Activated CD4-positive, alpha-beta memory T cell treated with anti-CD3 and anti-CD28 coated beads for 36 hours (primary cell): ENCODE measurements at regions not wholly inside any gene's neighbourhood (a gene's known extent, or its start where the extent isn't known, plus 50 kb on each side); places are given as distances from the start of the nearest gene placed in this dataset.

Source experiments
- CTCF ChIA-PET: fragments of 350-600 bp; sonication (Branson Sonifier 250); formaldehyde crosslinking; loops from one replicate; lab custom pipeline; 2021; ENCODE audit warnings: antibody characterized with exemption, inconsistent platforms; lab: Charles Lee
- POLR2A ChIA-PET: fragments of 350-600 bp; sonication (Branson Sonifier 250); formaldehyde crosslinking; loops from one replicate; lab custom pipeline; 2021; ENCODE audit warnings: antibody characterized with exemption; lab: Charles Lee
- DNase-seq: peaks from one replicate; pipeline ENCODE4 v3.0.0-alpha.2; 2020
- H3K27ac Mint-ChIP-seq: one replicate; pipeline ENCODE4 v1.8.0; 2021; ENCODE audit warnings: mixed read lengths
- H3K27me3 Mint-ChIP-seq: one replicate; pipeline ENCODE4 v1.8.0; 2021; ENCODE audit warnings: mixed read lengths
- H3K36me3 Mint-ChIP-seq: one replicate; pipeline ENCODE4 v1.8.0; 2021; ENCODE audit warnings: mixed read lengths
- H3K4me1 Mint-ChIP-seq: one replicate; pipeline ENCODE4 v1.8.0; 2021; ENCODE audit warnings: low read depth, mixed read lengths
- H3K4me3 Mint-ChIP-seq: one replicate; pipeline ENCODE4 v1.8.0; 2021; ENCODE audit warnings: mild to moderate bottlenecking, mixed read lengths
- H3K9me3 Mint-ChIP-seq: one replicate; pipeline ENCODE4 v1.8.0; 2021; ENCODE audit warnings: mixed read lengths
- intact Hi-C: fragments of 100-400 bp; cut with micrococcal nuclease; formaldehyde crosslinking; loops from one replicate; pipeline ENCODE4 v1.15.1; 2023

DNA sequence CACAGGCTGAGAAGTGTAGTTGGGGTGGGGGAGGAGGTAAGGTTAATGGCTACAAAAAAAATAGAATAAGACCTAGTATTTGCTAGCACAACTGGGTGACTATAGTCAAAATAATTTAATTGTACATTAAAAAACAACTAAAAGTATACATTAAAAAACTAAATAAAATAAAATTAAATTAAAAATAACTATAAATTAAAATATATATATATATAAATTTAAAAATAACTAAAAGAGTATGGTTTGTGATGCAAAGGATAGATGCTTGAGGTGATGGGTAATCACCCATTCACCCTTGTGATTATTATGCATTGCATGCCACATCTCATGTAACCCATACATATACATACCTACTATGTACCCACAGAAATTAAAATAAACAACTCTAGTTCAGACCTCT lies 762.5 kb downstream of the SORCS1 start:
- Mint-ChIP-seq H3K27ac (no peak overlapping the region), H3K4me1 (no peaks in the 10 kb centered on the region), H3K4me3 (no peak overlapping the region), H3K36me3 (no peaks in the 10 kb centered on the region), H3K27me3 (no peaks in the 10 kb centered on the region), H3K9me3 (peaks cover 6% of the 10 kb centered on the region)
- CTCF ChIA-PET: no interaction called here
- POLR2A ChIA-PET: no interaction called here
- DNase-seq: no peak
- intact Hi-C loops: no loop called here

DNA sequence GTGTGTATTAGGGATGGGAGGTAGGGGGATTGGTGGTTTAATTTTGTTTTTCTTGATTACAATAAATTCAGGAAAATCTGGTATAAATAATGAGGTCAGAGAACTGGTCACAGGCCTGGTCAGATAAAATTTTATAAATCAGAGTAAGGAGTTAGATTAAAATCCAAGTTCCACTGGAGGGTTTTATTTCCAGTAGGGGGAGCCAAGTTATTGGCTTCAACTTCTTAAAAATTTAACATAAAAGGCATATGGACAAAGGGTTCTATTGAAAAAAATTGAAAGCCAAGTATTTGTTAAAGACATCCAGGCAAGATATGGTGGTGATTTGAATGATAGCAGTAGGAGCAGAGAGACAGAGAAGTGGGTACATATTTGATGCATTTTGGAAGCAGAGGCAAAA lies 763.3 kb downstream of the SORCS1 start:
- no peak overlapping the region for H3K4me3 Mint-ChIP-seq
- ChIA-PET CTCF (no interaction called here), POLR2A (no interaction called here)
- H3K36me3 Mint-ChIP-seq: no peaks in the 10 kb centered on the region
- H3K4me1 Mint-ChIP-seq: no peaks in the 10 kb centered on the region
- no peaks in the 10 kb centered on the region for H3K27me3 Mint-ChIP-seq
- no peak for DNase-seq
- intact Hi-C loops: no loop called here
- H3K27ac Mint-ChIP-seq: no peak overlapping the region
- peaks cover 6% of the 10 kb centered on the region for H3K9me3 Mint-ChIP-seq

DNA sequence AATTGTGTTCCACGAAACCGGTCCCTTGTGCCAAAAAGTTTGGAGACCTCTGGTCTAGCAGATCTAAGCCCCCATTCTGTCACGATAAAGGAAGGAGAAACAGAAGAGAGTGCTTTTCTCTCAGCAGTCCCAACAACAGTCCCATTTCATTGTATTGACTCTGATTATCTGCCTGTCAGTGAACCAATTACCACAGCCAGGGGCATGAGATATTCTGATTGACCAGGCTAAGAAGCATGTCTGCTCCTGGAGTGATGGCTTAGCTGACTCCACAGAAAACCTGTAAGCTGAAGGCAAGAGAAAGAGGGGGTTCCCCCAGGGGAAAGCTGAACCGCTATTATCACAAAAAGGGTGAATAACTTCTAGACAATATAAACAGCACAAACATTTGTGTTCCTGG lies 765.4 kb downstream of the SORCS1 start:
- ChIA-PET CTCF (no interaction called here), POLR2A (no interaction called here)
- peaks cover 7% of the 10 kb centered on the region for H3K9me3 Mint-ChIP-seq
- intact Hi-C loops: no loop called here
- no peak overlapping the region for H3K27ac Mint-ChIP-seq
- H3K4me3 Mint-ChIP-seq: no peak overlapping the region
- no peak for DNase-seq
- no peaks in the 10 kb centered on the region for H3K27me3 Mint-ChIP-seq
- no peaks in the 10 kb centered on the region for H3K4me1 Mint-ChIP-seq
- H3K36me3 Mint-ChIP-seq: no peaks in the 10 kb centered on the region

DNA sequence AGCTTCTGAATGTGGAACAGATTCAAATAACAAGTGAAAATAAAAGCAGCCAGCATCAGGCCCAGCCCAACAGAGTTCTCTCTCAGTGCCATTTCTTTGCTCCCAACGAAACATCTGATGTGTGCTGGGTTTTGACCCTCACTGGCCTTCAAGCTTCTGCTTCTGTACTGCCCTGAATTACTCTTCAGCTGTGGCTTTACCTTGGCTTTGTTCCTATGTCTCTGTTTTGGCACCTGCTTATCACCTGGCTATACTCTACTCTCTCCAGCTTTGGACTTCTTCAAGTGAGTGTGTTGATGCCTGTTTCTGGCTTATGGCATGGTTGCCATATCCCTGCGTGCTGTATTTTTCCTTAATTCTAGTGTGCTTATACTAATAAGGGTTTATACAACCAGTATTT lies 768.3 kb downstream of the SORCS1 start:
- no peak for DNase-seq
- H3K9me3 Mint-ChIP-seq: peaks cover 9% of the 10 kb centered on the region
- POLR2A ChIA-PET: no interaction called here
- H3K4me3 Mint-ChIP-seq: no peak overlapping the region
- H3K36me3 Mint-ChIP-seq: no peaks in the 10 kb centered on the region
- no peaks in the 10 kb centered on the region for H3K4me1 Mint-ChIP-seq
- intact Hi-C loops: no loop called here
- CTCF ChIA-PET: no interaction called here
- H3K27me3 Mint-ChIP-seq: no peaks in the 10 kb centered on the region
- H3K27ac Mint-ChIP-seq: no peak overlapping the region

DNA sequence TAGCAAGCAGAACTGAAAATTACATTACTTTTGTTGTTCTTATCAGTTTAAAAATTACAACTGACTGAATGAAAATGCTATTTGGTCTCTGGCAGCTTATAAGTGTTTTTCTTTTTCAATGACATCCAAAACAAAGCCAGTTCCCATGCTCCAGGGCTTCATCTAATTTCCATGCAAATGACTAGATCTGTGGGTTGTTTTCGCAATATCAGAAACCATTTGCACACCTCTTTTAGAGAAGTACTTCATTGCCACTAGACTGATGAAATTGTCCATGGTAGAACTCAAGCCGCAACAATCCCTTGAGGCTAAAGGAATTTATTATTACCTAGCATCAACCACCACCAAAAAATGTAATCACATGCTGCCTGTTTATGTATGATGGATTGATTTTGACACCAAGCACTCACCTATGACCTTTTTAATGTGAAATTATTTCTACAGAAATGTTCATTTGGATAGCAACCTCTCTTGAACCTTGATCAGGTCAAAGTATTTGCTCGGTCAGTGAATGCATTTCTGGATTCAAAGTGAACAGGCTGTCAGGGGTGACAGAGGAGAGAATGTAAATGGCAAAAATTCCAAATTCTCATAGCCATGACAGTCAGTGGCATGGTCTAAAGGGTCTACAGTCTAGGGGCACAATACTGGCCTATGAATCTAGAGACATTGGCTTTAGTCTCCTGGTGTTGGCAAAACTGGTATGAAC lies 769.3 kb downstream of the SORCS1 start:
- CTCF ChIA-PET: no interaction called here
- Mint-ChIP-seq H3K4me1 (no peaks in the 10 kb centered on the region), H3K27me3 (no peaks in the 10 kb centered on the region), H3K27ac (no peak overlapping the region), H3K9me3 (peaks cover 7% of the 10 kb centered on the region), H3K36me3 (no peaks in the 10 kb centered on the region), H3K4me3 (no peak overlapping the region)
- no peak for DNase-seq
- intact Hi-C loops: no loop called here
- POLR2A ChIA-PET: no interaction called here

DNA sequence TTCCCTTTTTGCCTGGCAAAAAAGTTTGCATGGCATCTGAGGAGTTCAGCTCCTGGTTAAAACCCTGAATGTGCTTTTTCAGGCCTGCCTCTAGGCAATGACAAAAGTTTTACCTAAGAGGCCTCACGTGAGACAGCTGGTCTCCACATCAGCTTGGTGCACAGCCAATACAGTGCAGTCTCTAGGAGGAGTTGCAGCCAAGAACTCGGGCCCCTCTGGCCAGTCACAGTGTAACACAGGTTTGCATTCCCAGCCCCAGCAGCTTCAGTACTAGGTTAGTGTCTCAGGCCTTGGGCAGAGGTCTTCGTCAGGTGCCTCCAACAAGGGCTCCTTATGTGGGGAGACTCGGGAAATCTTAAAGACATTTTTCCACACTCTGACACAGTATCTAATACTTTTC lies 771.7 kb downstream of the SORCS1 start:
- ChIA-PET POLR2A (no interaction called here), CTCF (no interaction called here)
- intact Hi-C loops: no loop called here
- no peak overlapping the region for H3K27ac Mint-ChIP-seq
- H3K36me3 Mint-ChIP-seq: no peaks in the 10 kb centered on the region
- H3K4me3 Mint-ChIP-seq: no peak overlapping the region
- no peak for DNase-seq
- H3K9me3 Mint-ChIP-seq: peaks cover 6% of the 10 kb centered on the region
- H3K27me3 Mint-ChIP-seq: no peaks in the 10 kb centered on the region
- H3K4me1 Mint-ChIP-seq: no peaks in the 10 kb centered on the region

DNA sequence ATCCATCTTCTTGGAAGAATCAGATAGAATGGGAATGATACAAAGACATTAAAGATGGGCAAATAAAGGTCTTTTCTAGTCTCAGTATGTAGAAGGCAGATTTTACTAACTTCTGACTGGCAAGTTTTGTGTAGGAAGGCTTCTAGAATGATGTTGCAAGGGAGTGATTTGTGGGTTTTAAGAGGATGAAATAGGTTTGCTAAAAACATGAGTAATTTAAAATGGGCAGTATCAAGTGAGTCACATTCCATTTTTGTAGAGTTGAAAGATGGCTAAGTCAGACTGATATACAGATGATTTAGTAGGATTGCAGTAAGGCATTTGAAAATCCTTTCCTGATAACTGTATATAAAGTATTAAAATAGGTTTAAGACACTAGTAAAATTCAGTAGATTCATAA lies 777.4 kb downstream of the SORCS1 start:
- no peak for DNase-seq
- intact Hi-C loops: no loop called here
- POLR2A ChIA-PET: no interaction called here
- H3K27ac Mint-ChIP-seq: no peak overlapping the region
- H3K27me3 Mint-ChIP-seq: no peaks in the 10 kb centered on the region
- peaks cover 12% of the 10 kb centered on the region for H3K9me3 Mint-ChIP-seq
- H3K4me3 Mint-ChIP-seq: no peak overlapping the region
- CTCF ChIA-PET: interaction anchor here (0.7 kb wide), 1 partner anchor 1105 kb away, joined by 3 read pairs; no protein-coding TSS in a partner anchor
- no peaks in the 10 kb centered on the region for H3K36me3 Mint-ChIP-seq
- no peaks in the 10 kb centered on the region for H3K4me1 Mint-ChIP-seq

DNA sequence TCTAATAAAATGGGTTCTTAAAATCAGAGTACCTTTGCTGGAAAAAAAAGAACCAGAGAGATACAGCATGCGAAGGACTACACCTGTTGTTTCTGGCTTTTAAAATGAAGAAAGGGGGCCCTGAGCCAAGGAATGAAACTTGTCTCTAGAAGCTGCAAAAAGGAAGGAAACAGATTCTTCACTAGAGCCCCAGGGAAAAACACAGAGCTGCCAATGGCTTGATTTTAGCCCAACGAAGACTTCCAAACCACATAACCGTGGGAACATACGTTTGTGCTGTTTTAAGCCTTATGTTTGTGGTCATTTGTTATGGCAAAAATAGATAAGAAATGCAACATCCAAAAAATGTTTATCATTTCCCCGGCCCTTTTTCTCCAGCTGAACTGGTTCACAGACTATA lies 780.0 kb downstream of the SORCS1 start:
- Mint-ChIP-seq H3K27me3 (no peaks in the 10 kb centered on the region), H3K4me3 (no peak overlapping the region), H3K9me3 (peaks cover 23% of the 10 kb centered on the region), H3K4me1 (no peaks in the 10 kb centered on the region), H3K36me3 (no peaks in the 10 kb centered on the region), H3K27ac (no peak overlapping the region)
- intact Hi-C loops: no loop called here
- CTCF ChIA-PET: no interaction called here
- DNase-seq: no peak
- POLR2A ChIA-PET: no interaction called here

DNA sequence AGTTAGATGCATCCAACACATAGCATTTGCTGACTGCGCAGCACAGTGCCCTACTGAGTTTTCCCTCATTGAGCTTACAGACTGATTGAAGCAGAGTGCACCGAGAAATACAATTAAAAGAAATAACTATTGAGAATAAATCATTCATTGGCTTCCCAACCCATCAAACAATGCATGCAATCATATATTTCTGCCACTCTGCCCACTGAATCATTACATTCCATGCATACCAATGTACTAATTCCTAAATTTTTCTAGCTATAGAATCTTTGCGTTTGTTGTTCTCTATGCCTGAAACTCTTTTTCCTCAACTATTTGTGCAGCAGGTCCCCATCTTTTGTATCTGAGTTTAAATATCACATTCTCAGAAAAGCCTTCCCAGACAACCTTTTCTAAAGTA lies 783.8 kb downstream of the SORCS1 start:
- no peaks in the 10 kb centered on the region for H3K4me1 Mint-ChIP-seq
- intact Hi-C loops: no loop called here
- no peak overlapping the region for H3K4me3 Mint-ChIP-seq
- ChIA-PET POLR2A (no interaction called here), CTCF (no interaction called here)
- peaks cover 40% of the 10 kb centered on the region for H3K9me3 Mint-ChIP-seq
- DNase-seq: no peak
- no peak overlapping the region for H3K27ac Mint-ChIP-seq
- H3K36me3 Mint-ChIP-seq: no peaks in the 10 kb centered on the region
- no peaks in the 10 kb centered on the region for H3K27me3 Mint-ChIP-seq

DNA sequence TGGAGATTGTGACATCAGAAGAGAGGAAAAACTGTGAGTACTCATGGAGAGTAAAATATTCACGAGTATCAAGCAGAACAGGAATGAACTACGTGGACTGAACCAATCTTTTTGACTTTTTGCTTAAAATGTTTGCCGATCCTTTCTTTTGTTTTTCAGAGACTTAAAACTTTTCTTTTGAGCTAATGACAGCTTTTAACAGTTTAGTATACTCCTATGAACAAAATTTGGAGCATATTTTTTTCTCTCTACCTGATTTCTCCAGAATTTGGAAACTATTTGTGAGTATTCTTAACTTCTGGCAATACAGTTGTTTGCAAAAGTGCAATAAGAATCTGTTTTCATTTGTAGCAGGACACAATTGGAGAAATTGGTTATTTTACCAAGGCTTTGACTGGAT lies 786.3 kb downstream of the SORCS1 start:
- peaks cover 34% of the 10 kb centered on the region for H3K9me3 Mint-ChIP-seq
- DNase-seq: no peak
- no peaks in the 10 kb centered on the region for H3K36me3 Mint-ChIP-seq
- intact Hi-C loops: no loop called here
- no peaks in the 10 kb centered on the region for H3K4me1 Mint-ChIP-seq
- H3K27ac Mint-ChIP-seq: no peak overlapping the region
- H3K27me3 Mint-ChIP-seq: no peaks in the 10 kb centered on the region
- ChIA-PET CTCF (no interaction called here), POLR2A (no interaction called here)
- H3K4me3 Mint-ChIP-seq: no peak overlapping the region

DNA sequence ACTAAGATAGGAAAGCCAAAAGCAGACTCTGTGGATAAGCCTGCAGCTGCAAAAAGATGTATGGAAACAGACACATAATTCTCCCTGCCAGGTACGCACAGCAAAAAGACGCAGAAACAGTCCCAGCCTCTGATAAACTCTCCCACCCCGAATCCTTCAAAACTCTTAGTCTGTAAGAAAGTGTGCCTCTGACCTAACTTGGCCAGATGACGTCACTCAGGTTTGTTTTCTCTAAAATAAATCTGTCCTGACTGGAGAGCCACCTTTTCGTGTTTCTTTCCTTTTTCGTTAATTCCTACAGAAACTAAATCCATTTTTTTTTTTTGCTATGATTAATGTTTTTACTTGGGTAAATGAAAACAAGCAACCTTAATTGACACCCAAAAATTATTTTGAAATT lies 793.8 kb downstream of the SORCS1 start:
- no peak for DNase-seq
- intact Hi-C loops: no loop called here
- no peak overlapping the region for H3K27ac Mint-ChIP-seq
- peaks cover 5% of the 10 kb centered on the region for H3K9me3 Mint-ChIP-seq
- ChIA-PET CTCF (no interaction called here), POLR2A (no interaction called here)
- no peaks in the 10 kb centered on the region for H3K4me1 Mint-ChIP-seq
- H3K27me3 Mint-ChIP-seq: no peaks in the 10 kb centered on the region
- H3K4me3 Mint-ChIP-seq: no peak overlapping the region
- H3K36me3 Mint-ChIP-seq: no peaks in the 10 kb centered on the region

DNA sequence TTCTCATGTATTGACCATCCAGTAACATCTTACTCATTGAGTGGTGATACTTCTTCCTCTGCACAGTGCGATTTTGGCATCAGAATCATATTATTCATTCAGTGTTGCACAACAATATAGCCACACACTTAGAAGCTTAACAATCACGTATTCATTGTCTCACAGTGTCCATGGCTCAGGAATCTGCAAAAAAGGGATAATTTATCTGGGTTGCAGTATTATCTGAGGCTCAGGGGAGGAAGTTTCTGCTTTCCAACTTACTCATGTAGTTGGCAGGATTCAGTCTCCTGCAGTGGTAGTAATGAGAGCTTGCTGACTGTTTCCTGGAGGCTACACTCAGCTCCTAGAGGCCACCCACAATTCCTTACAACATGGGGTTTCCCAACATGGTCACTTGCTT lies 803.6 kb downstream of the SORCS1 start:
- H3K27me3 Mint-ChIP-seq: no peaks in the 10 kb centered on the region
- H3K4me1 Mint-ChIP-seq: no peaks in the 10 kb centered on the region
- intact Hi-C loops: no loop called here
- no peak overlapping the region for H3K27ac Mint-ChIP-seq
- peaks cover 11% of the 10 kb centered on the region for H3K9me3 Mint-ChIP-seq
- no peak for DNase-seq
- no peaks in the 10 kb centered on the region for H3K36me3 Mint-ChIP-seq
- H3K4me3 Mint-ChIP-seq: no peak overlapping the region
- ChIA-PET POLR2A (no interaction called here), CTCF (no interaction called here)

DNA sequence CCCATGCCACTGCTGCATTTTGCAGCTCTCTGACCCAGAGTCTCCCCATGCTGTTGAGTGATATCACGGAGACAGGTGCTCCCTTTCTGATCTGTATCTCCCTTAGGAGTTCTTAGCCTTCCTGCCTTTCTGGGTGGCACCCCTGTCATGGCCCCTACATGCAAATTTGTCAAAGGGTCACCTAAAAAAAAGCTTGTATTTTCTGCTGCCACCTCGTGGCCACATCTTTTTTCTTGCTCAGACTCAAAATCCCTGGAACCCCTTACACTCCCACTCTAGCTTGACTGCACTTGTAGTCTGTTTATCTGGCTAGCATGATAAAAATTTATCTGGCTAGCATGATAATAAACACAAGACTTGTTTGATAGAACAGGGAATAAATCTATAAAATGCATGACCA lies 809.1 kb downstream of the SORCS1 start:
- ChIA-PET POLR2A (no interaction called here), CTCF (no interaction called here)
- no peak overlapping the region for H3K4me3 Mint-ChIP-seq
- no peak for DNase-seq
- H3K27ac Mint-ChIP-seq: no peak overlapping the region
- H3K27me3 Mint-ChIP-seq: no peaks in the 10 kb centered on the region
- H3K9me3 Mint-ChIP-seq: peaks cover 10% of the 10 kb centered on the region
- no peaks in the 10 kb centered on the region for H3K4me1 Mint-ChIP-seq
- H3K36me3 Mint-ChIP-seq: no peaks in the 10 kb centered on the region
- intact Hi-C loops: no loop called here
